Breast epithelium (tissue), 4 donors: ENCODE measurements at regions not wholly inside any gene's neighbourhood (a gene's known extent, or its start where the extent isn't known, plus 50 kb on each side); places are given as distances from the start of the nearest gene placed in this dataset.

ENCODE experiments used
- DNase-seq, 2 donors: peaks; one replicate each; pipeline ENCODE4 v3.0.0-alpha.2; 2019; ENCODE audit warnings: low spot score in 2 of 2
- H3K27ac ChIP-seq, 2 donors: fragments of 200-600 bp; sonication (generic) in 1 of 2; one replicate each; pipeline ENCODE4 v1.5.1; 2016 to 2019; ENCODE audit warnings: mild to moderate bottlenecking in 1 of 2
- H3K27me3 ChIP-seq, 2 donors: fragments of 200-600 bp; sonication (generic) in 1 of 2; one replicate each; pipeline versions ENCODE4 v1.5.1 to v1.6.0; 2017 to 2019; ENCODE audit warnings: control low read depth in 1 of 2, mild to moderate bottlenecking in 1 of 2
- H3K36me3 ChIP-seq: fragments of 200-600 bp; one replicate; pipeline ENCODE4 v1.5.1; 2019
- H3K4me1 ChIP-seq, 2 donors: fragments of 200-600 bp; sonication (generic); one replicate each; pipeline ENCODE4 v1.5.1; 2016 to 2019; ENCODE audit warnings: control low read depth in 1 of 2
- H3K4me3 ChIP-seq, 3 donors: fragments of 200-600 bp; sonication (generic); 1 replicate in 2 of 3; 2 replicates in 1 of 3; pipeline ENCODE4 v1.5.1; 2016 to 2019; ENCODE audit warnings: mild to moderate bottlenecking in 3 of 3, moderate library complexity in 2 of 3
- H3K9me3 ChIP-seq, 2 donors: fragments of 200-600 bp; sonication (generic) in 1 of 2; one replicate each; pipeline ENCODE4 v1.5.1; 2016 to 2019; ENCODE audit warnings: control low read depth in 1 of 2
- CTCF ChIP-seq, 3 donors: fragments of 450-650 bp; IDR thresholded peaks; one replicate each; pipeline ENCODE4 v1.5.1; 2016 to 2017; ENCODE audit warnings: antibody characterized with exemption in 3 of 3, mild to moderate bottlenecking in 3 of 3, moderate library complexity in 3 of 3
- POLR2A ChIP-seq: fragments of 450-650 bp; IDR thresholded peaks from one replicate; pipeline ENCODE4 v1.6.1; 2016; ENCODE audit warnings: antibody characterized with exemption, mild to moderate bottlenecking, moderate library complexity
- POLR2AphosphoS5 ChIP-seq, 3 donors: sonication (generic); formaldehyde crosslinking; IDR thresholded peaks; one replicate each; pipeline ENCODE4 v1.6.1; 2017; ENCODE audit warnings: antibody characterized with exemption in 3 of 3
- intact Hi-C: fragments of 100-400 bp; cut with DNase I; formaldehyde crosslinking; loops from one replicate; pipeline ENCODE4 v1.15.1; 2023; ENCODE audit warnings: low total_unique reads

- H3K27me3 ChIP-seq = no peaks in the 10 kb centered on the region
- H3K9me3 ChIP-seq = no peaks in the 10 kb centered on the region
- no peaks in the 10 kb centered on the region for H3K36me3 ChIP-seq
- DNase-seq = no peak
- no peaks in the 10 kb centered on the region for H3K4me1 ChIP-seq
- H3K4me3 ChIP-seq = no peak overlapping the region
- no peak overlapping the region for H3K27ac ChIP-seq
- TF ChIP-seq POLR2A (no peak), CTCF (IDR thresholded peaks at IDR 0.05) (no peak), POLR2AphosphoS5 (IDR thresholded peaks at IDR 0.05) (no peak)
- intact Hi-C loops = no loop called here
These were observed 816.2 kb upstream of the LUZP2 start for GRCh38 chr11:23680488-23681230.

GRCh38 chr11:23684701-23685100 lies 812.2 kb upstream of the LUZP2 start:
- Histone ChIP-seq H3K9me3 (no peaks in the 10 kb centered on the region), H3K27me3 (no peaks in the 10 kb centered on the region), H3K36me3 (no peaks in the 10 kb centered on the region), H3K4me3 (no peak overlapping the region), H3K27ac (no peak overlapping the region), H3K4me1 (no peaks in the 10 kb centered on the region)
- no peak for DNase-seq
- intact Hi-C loops = no loop called here
- TF ChIP-seq CTCF (IDR thresholded peaks at IDR 0.05) = no peak
- no peak for TF ChIP-seq POLR2A

- Histone ChIP-seq H3K9me3 (no peaks in the 10 kb centered on the region), H3K27ac (no peak overlapping the region), H3K36me3 (no peaks in the 10 kb centered on the region), H3K4me1 (no peaks in the 10 kb centered on the region), H3K4me3 (no peak overlapping the region), H3K27me3 (no peaks in the 10 kb centered on the region)
- intact Hi-C loops = no loop called here
- TF ChIP-seq POLR2A (no peak), CTCF (IDR thresholded peaks at IDR 0.05) (no peak), POLR2AphosphoS5 (IDR thresholded peaks at IDR 0.05) (no peak)
- DNase-seq = no peak
These were observed 808.9 kb upstream of the LUZP2 start for GRCh38 chr11:23687991-23688390.

GRCh38 chr11:23688411-23688810 lies 808.4 kb upstream of the LUZP2 start:
- Histone ChIP-seq H3K4me3 (no peak overlapping the region), H3K36me3 (no peaks in the 10 kb centered on the region), H3K9me3 (no peaks in the 10 kb centered on the region), H3K4me1 (no peaks in the 10 kb centered on the region), H3K27me3 (no peaks in the 10 kb centered on the region), H3K27ac (no peak overlapping the region)
- DNase-seq = no peak
- intact Hi-C loops = no loop called here
- no peak for TF ChIP-seq POLR2A
- TF ChIP-seq CTCF (IDR thresholded peaks at IDR 0.05) = no peak
- TF ChIP-seq POLR2AphosphoS5 (IDR thresholded peaks at IDR 0.05) = no peak

- TF ChIP-seq POLR2AphosphoS5 (IDR thresholded peaks at IDR 0.05) = no peak
- no peak for TF ChIP-seq POLR2A
- no peaks in the 10 kb centered on the region for H3K36me3 ChIP-seq
- no peak overlapping the region for H3K27ac ChIP-seq
- H3K9me3 ChIP-seq = no peaks in the 10 kb centered on the region
- no peak overlapping the region for H3K4me3 ChIP-seq
- no peak for DNase-seq
- no peaks in the 10 kb centered on the region for H3K27me3 ChIP-seq
- intact Hi-C loops = no loop called here
- no peaks in the 10 kb centered on the region for H3K4me1 ChIP-seq
These were observed 808.0 kb upstream of the LUZP2 start for GRCh38 chr11:23688835-23689234.
